Psoas muscle (tissue), 7 donors: ENCODE measurements at regions not wholly inside any gene's neighbourhood (a gene's known extent, or its start where the extent isn't known, plus 50 kb on each side); places are given as distances from the start of the nearest gene placed in this dataset.
A peak's percentile ranks its signal among the peaks of the same experiment; 100 is the strongest.

Experiments
- ATAC-seq, 4 donors: fragments of 200-7000 bp; cut with Tn5 transposase; one replicate each; pipeline ENCODE4 v1.9.1; 2020; ENCODE audit warnings: moderate library complexity in 3 of 4, mild to moderate bottlenecking in 2 of 4
- DNase-seq, 2 donors: peaks; one replicate each; pipeline ENCODE4 v3.0.0-alpha.2; 2020
- H3K27ac ChIP-seq: fragments of 200-600 bp; one replicate; pipeline ENCODE4 v1.8.0; 2022
- H3K27me3 ChIP-seq, 3 donors: fragments of 200-600 bp in 1 of 3; one replicate each; pipeline versions ENCODE4 v1.6.1 to v1.8.0; 2013 to 2022; ENCODE audit warnings: low read length in 2 of 3, mild to moderate bottlenecking in 2 of 3, moderate library complexity in 1 of 3; ENCODE audit not compliant: insufficient read depth in 3 of 3
- H3K36me3 ChIP-seq, 2 donors: fragments of 200-600 bp in 1 of 2; one replicate each; pipeline versions ENCODE4 v1.6.1 to v1.8.0; 2013 to 2022; ENCODE audit warnings: low read depth in 1 of 2, mild to moderate bottlenecking in 1 of 2, moderate library complexity in 1 of 2; ENCODE audit not compliant: insufficient read depth in 1 of 2
- H3K4me1 ChIP-seq: fragments of 200-600 bp; one replicate; pipeline ENCODE4 v1.8.0; 2022
- H3K4me3 ChIP-seq: fragments of 200-600 bp; one replicate; pipeline ENCODE4 v1.8.0; 2022; ENCODE audit warnings: mild to moderate bottlenecking
- H3K9me3 ChIP-seq: fragments of 200-600 bp; one replicate; pipeline ENCODE4 v1.8.0; 2022
- CTCF ChIP-seq: fragments of 200-600 bp; IDR thresholded peaks from one replicate; pipeline ENCODE4 v1.8.0; 2022; ENCODE audit warnings: antibody characterized with exemption
- WGBS, 3 donors: extraction: QIAGEN DNeasy Blood & Tissue Kit; methylation state at CpG; one replicate each; pipeline versions ENCODE4 v1.1.6 to v1.1.7; 2013; 5-methylcytosine and 5-hydroxymethylcytosine counted together
- intact Hi-C, 2 donors: fragments of 100-400 bp; cut with DNase I; formaldehyde crosslinking; loops; one replicate each; pipeline versions ENCODE4 v1.11.0 to v1.14.2; 2022
- donor health status: healthy with polysubstance abuse.
- donor health status: DM: no; HTN: no; CAD: no; lungs with moderate emphysema.
- donor health status: Bipolar disorder and iron deficiency.
- donor health status: healthy.
- donor health status: DM: yes; HTN: yes; CAD: no.
- donor health status: DM: no; HTN: no; CAD: no.
- donor health status: DM: yes; HTN: yes; CAD: no.

- H3K4me1 ChIP-seq: no peaks in the 10 kb centered on the region
- 22 to 30% (median 25%) methylated on average over 7 of the region's 7 CpGs for WGBS, 3 donors
- no peaks in the 10 kb centered on the region for H3K36me3 ChIP-seq
- DNase-seq (peak in 1 of 2 donors; percentile 31), ATAC-seq (peak in 2 of 4 donors; percentile 50 to 55)
- H3K27me3 ChIP-seq: peaks cover 0 to 3% (median 0%) of the 10 kb centered on the region in 3 donors
- no peak overlapping the region for H3K4me3 ChIP-seq
- H3K27ac ChIP-seq: no peak overlapping the region
- intact Hi-C loops: loop anchor here in 1 of 2 donors (10.0 kb wide), 1 partner anchor 59 kb away; no protein-coding TSS in a partner anchor
- TF ChIP-seq CTCF: no peak
- H3K9me3 ChIP-seq: no peaks in the 10 kb centered on the region
Observed at GRCh38 chr22:22753526-22754267, 109.3 kb downstream of the GGTLC2 start.

GRCh38 chr22:22754268-22754657 lies 109.8 kb downstream of the GGTLC2 start:
- WGBS, 3 donors: 84 to 89% (median 86%) methylated on average over 3 of the region's 3 CpGs
- no peak for TF ChIP-seq CTCF
- no peak for DNase-seq
- Histone ChIP-seq H3K27me3 (peaks cover 0 to 3% (median 0%) of the 10 kb centered on the region in 3 donors), H3K4me1 (no peaks in the 10 kb centered on the region), H3K4me3 (no peak overlapping the region), H3K27ac (no peak overlapping the region), H3K9me3 (no peaks in the 10 kb centered on the region), H3K36me3 (no peaks in the 10 kb centered on the region)
- ATAC-seq: no peak
- intact Hi-C loops: loop anchor here in 1 of 2 donors (10.0 kb wide), 1 partner anchor 59 kb away; no protein-coding TSS in a partner anchor

GRCh38 chr22:22754961-22755777 lies 110.8 kb downstream of the GGTLC2 start:
- intact Hi-C loops: loop anchor here in 1 of 2 donors (10.0 kb wide), 1 partner anchor 60 kb away; no protein-coding TSS in a partner anchor
- Histone ChIP-seq H3K36me3 (no peaks in the 10 kb centered on the region), H3K4me1 (no peaks in the 10 kb centered on the region), H3K27ac (no peak overlapping the region), H3K9me3 (no peaks in the 10 kb centered on the region), H3K4me3 (no peak overlapping the region), H3K27me3 (peaks cover 0 to 3% (median 0%) of the 10 kb centered on the region in 3 donors)
- 74 to 84% (median 81%) methylated on average over 8 of the region's 8 CpGs for WGBS, 3 donors
- DNase-seq (no peak), ATAC-seq (no peak)
- no peak for TF ChIP-seq CTCF

GRCh38 chr22:22755778-22756100 lies 111.3 kb downstream of the GGTLC2 start:
- DNase-seq (no peak), ATAC-seq (no peak)
- intact Hi-C loops: loop anchor here in 1 of 2 donors (10.0 kb wide), 1 partner anchor 61 kb away; no protein-coding TSS in a partner anchor
- Histone ChIP-seq H3K9me3 (no peaks in the 10 kb centered on the region), H3K36me3 (no peaks in the 10 kb centered on the region), H3K4me1 (no peaks in the 10 kb centered on the region), H3K4me3 (no peak overlapping the region), H3K27me3 (peaks cover 0 to 3% (median 0%) of the 10 kb centered on the region in 3 donors), H3K27ac (no peak overlapping the region)
- TF ChIP-seq CTCF: no peak
